ENCODE measurements at regions not wholly inside any gene's neighbourhood (a gene's known extent, or its start where the extent isn't known, plus 50 kb on each side); places are given as distances from the start of the nearest gene placed in this dataset.

DNA sequence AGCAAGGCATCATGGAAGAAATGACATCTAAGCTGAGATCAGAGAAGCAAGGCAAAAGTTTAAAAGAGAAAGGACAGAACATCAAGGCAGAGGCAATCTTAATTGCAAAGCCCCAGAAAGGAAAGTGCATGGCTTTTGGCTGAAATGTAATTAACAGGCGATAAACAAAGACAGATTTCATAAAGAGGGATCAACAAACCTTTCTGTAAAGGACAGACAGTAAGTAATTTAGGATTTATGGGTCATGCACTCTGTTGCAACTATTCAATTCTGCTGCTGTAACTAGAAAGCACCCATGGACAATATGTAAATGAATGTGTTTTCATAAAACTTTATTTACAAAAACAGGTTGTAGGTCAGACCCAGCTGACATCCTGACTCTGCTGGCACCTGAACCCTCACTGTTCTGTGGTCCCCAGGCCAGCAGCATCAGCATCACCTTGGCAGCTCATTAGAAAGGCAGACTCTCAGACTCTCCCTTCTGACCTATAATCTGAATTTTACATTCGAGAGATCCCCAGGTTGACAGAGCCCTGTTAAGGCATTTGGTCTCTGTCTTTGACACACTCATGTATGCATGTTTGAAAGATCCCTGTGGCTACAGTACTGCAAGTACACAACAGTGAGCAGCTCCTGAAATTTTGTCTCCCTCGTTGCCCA, 362.9 kb upstream of the NFE2L3 start:
- H3K4me3 ChIP-seq (replicated peaks; ENCODE audit: low read depth, low read length) = no peak overlapping the region
- TF ChIP-seq, protein P1, sequence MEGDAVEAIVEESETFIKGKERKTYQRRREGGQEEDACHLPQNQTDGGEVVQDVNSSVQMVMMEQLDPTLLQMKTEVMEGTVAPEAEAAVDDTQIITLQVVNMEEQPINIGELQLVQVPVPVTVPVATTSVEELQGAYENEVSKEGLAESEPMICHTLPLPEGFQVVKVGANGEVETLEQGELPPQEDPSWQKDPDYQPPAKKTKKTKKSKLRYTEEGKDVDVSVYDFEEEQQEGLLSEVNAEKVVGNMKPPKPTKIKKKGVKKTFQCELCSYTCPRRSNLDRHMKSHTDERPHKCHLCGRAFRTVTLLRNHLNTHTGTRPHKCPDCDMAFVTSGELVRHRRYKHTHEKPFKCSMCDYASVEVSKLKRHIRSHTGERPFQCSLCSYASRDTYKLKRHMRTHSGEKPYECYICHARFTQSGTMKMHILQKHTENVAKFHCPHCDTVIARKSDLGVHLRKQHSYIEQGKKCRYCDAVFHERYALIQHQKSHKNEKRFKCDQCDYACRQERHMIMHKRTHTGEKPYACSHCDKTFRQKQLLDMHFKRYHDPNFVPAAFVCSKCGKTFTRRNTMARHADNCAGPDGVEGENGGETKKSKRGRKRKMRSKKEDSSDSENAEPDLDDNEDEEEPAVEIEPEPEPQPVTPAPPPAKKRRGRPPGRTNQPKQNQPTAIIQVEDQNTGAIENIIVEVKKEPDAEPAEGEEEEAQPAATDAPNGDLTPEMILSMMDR (IDR thresholded peaks at IDR 0.05; ENCODE audit: insufficient read depth, low read length, poor library complexity, severe bottlenecking) = no peak
- no peak for DNase-seq (ENCODE audit: extremely low read depth, insufficient read length)
- no peaks in the 10 kb centered on the region for H3K36me3 ChIP-seq (ENCODE audit: control insufficient read depth, insufficient read depth, low read length)
- no peaks in the 10 kb centered on the region; the same call in 1 of the 2 replicates for H3K27me3 ChIP-seq (replicated peaks; ENCODE audit: control insufficient read depth, insufficient read depth, low read length)

DNA sequence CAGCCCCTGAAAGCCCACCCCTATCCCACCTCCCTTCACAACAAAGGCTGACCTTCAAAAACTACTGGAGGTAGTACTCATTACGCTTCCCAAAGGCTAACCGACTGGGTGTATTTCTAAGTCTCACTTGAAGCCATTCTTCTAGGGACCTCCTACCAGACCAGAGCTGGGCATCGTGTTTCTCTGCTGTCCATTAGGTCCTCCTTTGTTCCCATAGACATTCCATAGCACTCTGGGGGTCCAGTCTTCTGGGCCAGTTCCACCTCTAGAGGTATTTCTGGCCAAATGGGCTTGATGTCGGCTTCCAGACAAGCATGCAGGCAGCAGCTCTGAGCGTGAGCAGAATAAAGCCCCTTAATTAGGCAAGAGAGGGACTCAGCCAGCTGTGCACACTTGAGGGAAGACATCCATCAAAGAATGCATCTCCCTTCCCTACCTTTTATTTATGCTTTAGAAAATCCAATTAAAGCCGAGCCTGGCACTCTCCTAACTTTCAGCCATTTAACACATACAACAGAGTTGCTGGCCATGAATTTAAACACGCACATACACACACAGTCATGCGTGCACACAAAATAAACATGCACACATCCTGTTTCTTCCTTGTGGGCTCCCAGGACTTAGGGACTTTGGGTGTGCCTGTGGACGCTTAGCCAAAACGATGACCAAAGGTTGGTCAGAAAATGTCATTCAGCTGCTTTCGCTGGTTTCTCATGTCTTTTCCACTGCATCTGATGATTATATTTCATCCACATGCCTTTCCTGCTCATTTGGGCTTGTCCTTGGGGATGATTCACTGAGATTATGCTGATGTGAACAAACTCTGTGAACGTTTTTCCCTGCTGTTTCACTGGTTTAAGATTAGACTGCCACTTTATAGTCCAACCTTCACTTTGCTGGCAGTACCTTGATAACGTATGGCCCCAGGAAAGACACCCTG, 362.0 kb upstream of the NFE2L3 start:
- TF ChIP-seq, protein P1 (IDR thresholded peaks at IDR 0.05; ENCODE audit: insufficient read depth, low read length, poor library complexity, severe bottlenecking) = no peak
- H3K36me3 ChIP-seq (ENCODE audit: control insufficient read depth, insufficient read depth, low read length) = no peaks in the 10 kb centered on the region
- no peak overlapping the region for H3K4me3 ChIP-seq (replicated peaks; ENCODE audit: low read depth, low read length)
- H3K27me3 ChIP-seq (replicated peaks; ENCODE audit: control insufficient read depth, insufficient read depth, low read length) = no peaks in the 10 kb centered on the region; the same call in 1 of the 2 replicates
- no peak for DNase-seq (ENCODE audit: extremely low read depth, insufficient read length)

DNA sequence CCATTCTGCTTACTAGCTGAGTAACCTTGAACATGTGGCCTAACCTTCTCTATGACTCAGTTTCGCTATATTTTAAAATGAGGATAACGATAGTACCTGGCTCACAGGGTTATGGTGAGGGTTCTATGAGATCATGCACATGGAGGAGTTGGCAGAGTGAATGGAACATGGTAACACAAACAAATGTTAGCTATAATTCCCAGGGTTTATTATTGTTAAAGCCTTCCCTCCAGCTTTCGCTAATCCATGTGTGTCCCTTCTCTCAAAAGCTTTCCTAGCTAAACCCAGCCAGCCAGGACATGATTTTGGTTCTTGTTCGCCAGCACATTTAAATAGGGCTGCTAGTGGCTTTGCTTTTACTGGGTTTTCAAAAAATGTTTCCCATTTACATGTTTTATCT, 361.0 kb upstream of the NFE2L3 start:
- Histone ChIP-seq H3K36me3 (ENCODE audit: control insufficient read depth, insufficient read depth, low read length) (no peaks in the 10 kb centered on the region), H3K27me3 (replicated peaks; ENCODE audit: control insufficient read depth, insufficient read depth, low read length) (no peaks in the 10 kb centered on the region; the same call in 1 of the 2 replicates), H3K4me3 (replicated peaks; ENCODE audit: low read depth, low read length) (no peak overlapping the region)
- DNase-seq (ENCODE audit: extremely low read depth, insufficient read length) = no peak
- TF ChIP-seq, protein P1 (IDR thresholded peaks at IDR 0.05; ENCODE audit: insufficient read depth, low read length, poor library complexity, severe bottlenecking) = no peak

DNA sequence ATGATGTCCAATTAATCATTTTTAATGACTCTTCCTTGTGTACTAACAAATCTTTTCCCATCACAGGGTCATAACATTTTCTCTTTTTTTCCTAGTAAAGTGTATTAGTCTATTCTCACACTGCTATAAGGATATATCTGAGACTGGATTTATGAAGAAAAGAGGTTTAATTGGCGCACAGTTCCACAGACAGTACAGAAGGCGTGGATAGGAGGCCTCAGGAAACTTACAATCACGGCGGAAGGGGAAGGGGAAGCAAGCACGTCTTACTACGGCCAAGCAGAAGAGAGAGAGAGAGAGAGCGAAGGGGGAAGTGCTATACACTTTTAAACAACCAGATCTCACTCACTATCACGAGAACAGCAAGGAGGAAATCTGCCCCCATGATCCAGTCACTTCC, 359.4 kb upstream of the NFE2L3 start:
- Histone ChIP-seq H3K4me3 (replicated peaks; ENCODE audit: low read depth, low read length) (no peak overlapping the region), H3K36me3 (ENCODE audit: control insufficient read depth, insufficient read depth, low read length) (no peaks in the 10 kb centered on the region), H3K27me3 (replicated peaks; ENCODE audit: control insufficient read depth, insufficient read depth, low read length) (no peaks in the 10 kb centered on the region; the same call in 1 of the 2 replicates)
- no peak for DNase-seq (ENCODE audit: extremely low read depth, insufficient read length)
- TF ChIP-seq, protein P1 (IDR thresholded peaks at IDR 0.05; ENCODE audit: insufficient read depth, low read length, poor library complexity, severe bottlenecking) = no peak

DNA sequence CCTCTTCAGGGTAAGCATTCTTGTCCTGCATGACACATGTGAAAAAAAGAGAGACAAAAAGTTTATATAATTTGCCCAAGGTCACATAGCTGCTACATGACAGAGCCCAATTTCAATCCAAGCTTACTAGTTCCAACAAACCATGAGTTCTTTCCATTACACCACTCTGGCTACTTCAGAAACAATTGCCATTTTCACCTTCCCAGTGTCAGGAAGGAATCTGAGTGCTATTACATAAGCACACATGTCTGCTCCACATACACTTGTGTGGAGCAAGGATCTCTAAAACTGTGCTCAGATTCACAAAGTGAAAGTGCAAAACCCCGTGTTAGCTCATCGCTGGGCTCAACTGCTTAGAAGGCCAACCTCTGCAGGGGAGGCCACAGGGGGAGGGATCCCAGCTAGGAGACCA, 356.2 kb upstream of the NFE2L3 start:
- no peak for DNase-seq (ENCODE audit: extremely low read depth, insufficient read length)
- no peak overlapping the region for H3K4me3 ChIP-seq (replicated peaks; ENCODE audit: low read depth, low read length)

More for the DNA sequence above, 356.2 kb upstream of the NFE2L3 start:
- Histone ChIP-seq H3K27me3 (replicated peaks; ENCODE audit: control insufficient read depth, insufficient read depth, low read length) (no peaks in the 10 kb centered on the region), H3K36me3 (ENCODE audit: control insufficient read depth, insufficient read depth, low read length) (no peaks in the 10 kb centered on the region)
- TF ChIP-seq, protein P1 (IDR thresholded peaks at IDR 0.05; ENCODE audit: insufficient read depth, low read length, poor library complexity, severe bottlenecking) = no peak

Data from GM06990 (cell line).